ENCODE measurements at regions not wholly inside any gene's neighbourhood (a gene's known extent, or its start where the extent isn't known, plus 50 kb on each side); places are given as distances from the start of the nearest gene placed in this dataset.

- no peak for TF ChIP-seq ZFX (IDR thresholded peaks at IDR 0.05)
- TF ChIP-seq, protein P1, sequence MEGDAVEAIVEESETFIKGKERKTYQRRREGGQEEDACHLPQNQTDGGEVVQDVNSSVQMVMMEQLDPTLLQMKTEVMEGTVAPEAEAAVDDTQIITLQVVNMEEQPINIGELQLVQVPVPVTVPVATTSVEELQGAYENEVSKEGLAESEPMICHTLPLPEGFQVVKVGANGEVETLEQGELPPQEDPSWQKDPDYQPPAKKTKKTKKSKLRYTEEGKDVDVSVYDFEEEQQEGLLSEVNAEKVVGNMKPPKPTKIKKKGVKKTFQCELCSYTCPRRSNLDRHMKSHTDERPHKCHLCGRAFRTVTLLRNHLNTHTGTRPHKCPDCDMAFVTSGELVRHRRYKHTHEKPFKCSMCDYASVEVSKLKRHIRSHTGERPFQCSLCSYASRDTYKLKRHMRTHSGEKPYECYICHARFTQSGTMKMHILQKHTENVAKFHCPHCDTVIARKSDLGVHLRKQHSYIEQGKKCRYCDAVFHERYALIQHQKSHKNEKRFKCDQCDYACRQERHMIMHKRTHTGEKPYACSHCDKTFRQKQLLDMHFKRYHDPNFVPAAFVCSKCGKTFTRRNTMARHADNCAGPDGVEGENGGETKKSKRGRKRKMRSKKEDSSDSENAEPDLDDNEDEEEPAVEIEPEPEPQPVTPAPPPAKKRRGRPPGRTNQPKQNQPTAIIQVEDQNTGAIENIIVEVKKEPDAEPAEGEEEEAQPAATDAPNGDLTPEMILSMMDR (conservative IDR thresholded peaks at IDR 0.05) = no peak
- H3K27ac ChIP-seq = no peak overlapping the region
Measured at GRCh38 chr5:23217159-23217558, 290.2 kb upstream of the PRDM9 start.

DNA sequence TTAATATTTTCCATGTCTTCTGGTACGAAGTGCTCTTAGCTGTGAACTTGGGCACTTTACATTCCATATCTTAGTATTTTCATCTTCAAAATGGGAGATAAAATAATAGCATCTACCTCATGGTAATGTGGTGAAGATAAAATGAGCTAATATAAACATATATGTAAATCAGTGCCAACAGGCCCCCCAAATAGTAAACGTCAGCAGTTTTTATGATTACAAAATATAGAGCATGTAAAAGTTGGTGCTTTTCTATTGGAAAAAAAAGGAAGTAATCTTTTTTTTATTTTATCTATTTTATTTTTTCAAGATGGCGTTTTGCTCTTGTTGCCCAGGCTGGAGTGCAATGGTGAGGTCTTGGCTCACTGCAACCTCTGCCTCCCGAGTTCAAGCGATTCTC lies 291.1 kb upstream of the PRDM9 start:
- no peak overlapping the region for H3K27ac ChIP-seq
- TF ChIP-seq, protein P1 (conservative IDR thresholded peaks at IDR 0.05) = no peak
- TF ChIP-seq ZFX (IDR thresholded peaks at IDR 0.05) = no peak

DNA sequence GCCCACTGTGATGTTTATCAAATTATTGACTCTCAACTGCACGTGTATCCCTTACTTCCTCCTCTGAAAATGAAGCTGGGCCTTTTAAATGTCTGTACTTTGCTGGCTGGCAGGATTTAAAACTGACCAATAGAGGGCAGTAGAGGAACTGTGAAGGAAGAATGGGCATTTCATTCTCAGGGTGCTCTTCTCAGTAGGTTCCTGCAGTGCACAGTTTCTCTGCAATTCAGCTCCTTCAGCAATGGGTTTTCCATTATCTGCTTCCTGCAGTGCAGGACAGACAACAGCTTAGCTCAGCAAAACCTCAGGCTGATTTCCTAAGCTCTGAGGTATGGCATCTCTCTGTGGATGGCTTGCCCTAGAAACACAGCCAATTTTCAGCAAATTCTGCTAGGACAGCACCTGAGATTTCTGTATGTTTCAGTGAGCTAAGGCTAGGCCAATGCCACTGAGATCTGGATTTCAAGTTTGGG lies 298.4 kb upstream of the PRDM9 start:
- TF ChIP-seq, protein P1 (conservative IDR thresholded peaks at IDR 0.05) = peak; percentile 89
- TF ChIP-seq ZFX (IDR thresholded peaks at IDR 0.05) = no peak
- H3K27ac ChIP-seq = no peak overlapping the region

- H3K27ac ChIP-seq = no peak overlapping the region
- TF ChIP-seq, protein P1 (conservative IDR thresholded peaks at IDR 0.05) = no peak
- TF ChIP-seq ZFX (IDR thresholded peaks at IDR 0.05) = no peak
Measured at GRCh38 chr5:23204111-23204510, 303.3 kb upstream of the PRDM9 start.

- TF ChIP-seq, protein P1 (conservative IDR thresholded peaks at IDR 0.05) = no peak
- TF ChIP-seq ZFX (IDR thresholded peaks at IDR 0.05) = no peak
- H3K27ac ChIP-seq = no peak overlapping the region
Measured at GRCh38 chr5:23169660-23170416, 316.7 kb upstream of the CDH12 start.

- H3K27ac ChIP-seq = no peak overlapping the region
- TF ChIP-seq, protein P1 (conservative IDR thresholded peaks at IDR 0.05) = no peak
- TF ChIP-seq ZFX (IDR thresholded peaks at IDR 0.05) = no peak
Measured at GRCh38 chr5:23164971-23165370, 311.8 kb upstream of the CDH12 start.

GRCh38 chr5:23158179-23158578 lies 305.0 kb upstream of the CDH12 start:
- TF ChIP-seq, protein P1 (conservative IDR thresholded peaks at IDR 0.05) = no peak
- TF ChIP-seq ZFX (IDR thresholded peaks at IDR 0.05) = no peak
- no peak overlapping the region for H3K27ac ChIP-seq
